ENCODE measurements at regions not wholly inside any gene's neighbourhood (a gene's known extent, or its start where the extent isn't known, plus 50 kb on each side); places are given as distances from the start of the nearest gene placed in this dataset.

DNA sequence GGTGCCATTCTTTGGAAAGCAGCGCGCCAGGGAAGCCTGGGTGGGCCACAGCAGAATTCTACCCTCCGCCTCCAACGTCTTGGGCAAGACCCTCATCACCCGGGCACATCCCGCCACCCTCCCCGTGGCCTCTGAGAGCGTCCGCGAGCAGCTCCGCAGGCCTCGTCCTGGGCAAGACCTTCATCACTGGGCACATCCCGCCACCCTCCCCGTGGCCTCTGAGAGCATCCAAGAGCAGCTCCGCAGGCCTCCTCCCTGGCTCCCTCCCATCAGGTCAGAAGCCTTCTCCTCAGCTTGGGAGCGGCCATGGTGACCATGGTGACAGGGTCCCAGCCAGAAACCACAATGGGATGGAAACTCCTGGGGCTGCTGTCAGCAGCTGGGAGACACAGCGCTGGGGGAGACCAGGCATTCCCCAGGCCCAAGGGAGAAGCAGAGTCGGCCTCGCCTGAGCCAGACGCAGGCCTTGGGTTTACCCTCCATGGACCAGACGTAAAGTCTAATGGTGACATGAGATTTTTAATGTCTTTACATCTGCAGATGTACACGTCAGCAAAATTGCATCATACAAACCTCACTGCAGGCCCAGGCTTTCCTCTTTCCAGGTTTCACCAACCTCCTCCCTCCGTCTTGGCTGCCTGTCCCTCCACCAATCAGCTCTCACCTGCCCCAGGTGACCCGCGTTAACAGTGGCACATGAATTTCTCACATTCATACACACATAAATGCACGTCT, 55.1 kb upstream of the PPP2R2D start:
- Histone ChIP-seq H3K27me3 (no peaks in the 10 kb centered on the region), H3K36me3 (no peaks in the 10 kb centered on the region), H3K9me3 (no peaks in the 10 kb centered on the region), H3K4me3 (ENCODE audit: low read depth, low read length) (no peak overlapping the region), H3K4me1 (no peaks in the 10 kb centered on the region)
- peak; percentile 1 for DNase-seq
- TF ChIP-seq, protein P1, sequence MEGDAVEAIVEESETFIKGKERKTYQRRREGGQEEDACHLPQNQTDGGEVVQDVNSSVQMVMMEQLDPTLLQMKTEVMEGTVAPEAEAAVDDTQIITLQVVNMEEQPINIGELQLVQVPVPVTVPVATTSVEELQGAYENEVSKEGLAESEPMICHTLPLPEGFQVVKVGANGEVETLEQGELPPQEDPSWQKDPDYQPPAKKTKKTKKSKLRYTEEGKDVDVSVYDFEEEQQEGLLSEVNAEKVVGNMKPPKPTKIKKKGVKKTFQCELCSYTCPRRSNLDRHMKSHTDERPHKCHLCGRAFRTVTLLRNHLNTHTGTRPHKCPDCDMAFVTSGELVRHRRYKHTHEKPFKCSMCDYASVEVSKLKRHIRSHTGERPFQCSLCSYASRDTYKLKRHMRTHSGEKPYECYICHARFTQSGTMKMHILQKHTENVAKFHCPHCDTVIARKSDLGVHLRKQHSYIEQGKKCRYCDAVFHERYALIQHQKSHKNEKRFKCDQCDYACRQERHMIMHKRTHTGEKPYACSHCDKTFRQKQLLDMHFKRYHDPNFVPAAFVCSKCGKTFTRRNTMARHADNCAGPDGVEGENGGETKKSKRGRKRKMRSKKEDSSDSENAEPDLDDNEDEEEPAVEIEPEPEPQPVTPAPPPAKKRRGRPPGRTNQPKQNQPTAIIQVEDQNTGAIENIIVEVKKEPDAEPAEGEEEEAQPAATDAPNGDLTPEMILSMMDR (IDR thresholded peaks at IDR 0.05; ENCODE audit: low read depth, low read length), result no peak

DNA sequence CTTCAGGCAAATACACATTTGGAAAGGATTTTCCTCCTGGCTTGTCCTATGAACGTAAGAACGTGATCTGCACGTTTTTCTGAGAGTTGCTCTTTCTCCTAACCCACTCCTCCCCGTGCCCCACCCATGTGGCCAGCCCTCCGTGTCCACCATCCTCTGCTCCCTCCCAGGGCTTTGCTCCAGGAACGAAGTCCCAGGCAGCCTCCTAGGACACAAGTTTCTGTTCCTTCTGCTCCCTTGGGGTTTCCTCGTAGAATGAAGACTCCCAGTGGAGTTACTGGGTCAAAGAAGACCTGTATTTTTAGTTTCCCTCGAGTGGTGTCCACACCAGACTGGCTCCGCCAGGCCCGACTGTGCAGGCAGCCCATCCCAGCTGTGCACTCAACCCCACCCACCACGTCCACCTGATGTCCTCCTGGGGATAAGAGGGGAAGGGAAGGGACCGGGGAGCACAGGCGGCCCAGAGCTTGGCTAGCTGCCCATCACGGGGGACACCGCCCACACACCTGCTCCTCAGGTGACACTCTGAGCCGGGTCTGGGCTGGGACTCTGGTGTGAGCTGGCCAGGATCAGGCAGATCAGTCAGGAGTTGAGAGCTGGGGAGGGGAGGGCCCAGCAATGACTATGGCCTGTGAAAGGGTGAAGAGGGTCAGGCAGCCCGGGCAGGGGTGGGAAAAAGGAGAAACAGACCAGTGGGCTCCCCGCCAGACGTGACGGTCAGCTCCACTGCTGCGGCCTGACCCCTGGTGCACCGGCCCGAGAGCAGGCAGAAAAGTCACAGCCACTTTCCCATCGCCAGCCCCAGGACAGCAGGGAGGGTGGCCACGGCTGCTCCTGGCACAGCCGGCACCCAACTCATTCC, 54.3 kb upstream of the PPP2R2D start:
- TF ChIP-seq, protein P1 (IDR thresholded peaks at IDR 0.05; ENCODE audit: low read depth, low read length), result no peak
- Histone ChIP-seq H3K9me3 (no peaks in the 10 kb centered on the region), H3K27me3 (no peaks in the 10 kb centered on the region), H3K36me3 (no peaks in the 10 kb centered on the region), H3K4me3 (ENCODE audit: low read depth, low read length) (no peak overlapping the region), H3K4me1 (no peaks in the 10 kb centered on the region)
- DNase-seq, result peak; percentile 2

DNA sequence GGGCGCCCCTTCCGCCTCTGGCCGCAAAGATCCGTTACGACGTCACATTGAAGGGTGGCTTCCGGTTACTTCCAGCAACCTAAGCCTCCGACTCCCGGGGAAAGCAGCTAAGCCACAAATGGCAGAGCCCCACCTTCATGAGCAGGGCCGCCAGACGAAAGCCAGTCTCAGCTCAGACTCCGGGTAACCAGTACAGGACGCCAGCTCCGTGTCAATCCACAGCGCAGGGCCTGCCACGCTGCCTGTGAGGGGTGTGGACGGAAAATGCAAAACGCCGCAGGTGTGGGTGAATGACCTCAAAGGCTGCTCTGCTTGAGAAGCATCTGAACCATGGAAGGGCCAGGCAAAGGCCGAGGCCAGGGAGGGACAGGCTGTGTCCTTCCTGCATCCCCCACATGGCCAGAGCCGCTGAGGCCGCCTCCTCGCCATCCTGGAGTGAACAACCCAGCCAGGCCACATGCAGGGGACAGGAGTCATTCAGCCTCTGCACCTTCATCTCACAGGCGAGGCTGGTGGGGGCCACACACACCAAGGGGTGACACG, 53.5 kb upstream of the PPP2R2D start:
- TF ChIP-seq, protein P1 (IDR thresholded peaks at IDR 0.05; ENCODE audit: low read depth, low read length), result no peak
- no peaks in the 10 kb centered on the region for H3K9me3 ChIP-seq
- DNase-seq, result peak; percentile 1
- no peaks in the 10 kb centered on the region for H3K36me3 ChIP-seq
- H3K27me3 ChIP-seq, result no peaks in the 10 kb centered on the region
- H3K4me3 ChIP-seq (ENCODE audit: low read depth, low read length), result no peak overlapping the region
- H3K4me1 ChIP-seq, result no peaks in the 10 kb centered on the region

DNA sequence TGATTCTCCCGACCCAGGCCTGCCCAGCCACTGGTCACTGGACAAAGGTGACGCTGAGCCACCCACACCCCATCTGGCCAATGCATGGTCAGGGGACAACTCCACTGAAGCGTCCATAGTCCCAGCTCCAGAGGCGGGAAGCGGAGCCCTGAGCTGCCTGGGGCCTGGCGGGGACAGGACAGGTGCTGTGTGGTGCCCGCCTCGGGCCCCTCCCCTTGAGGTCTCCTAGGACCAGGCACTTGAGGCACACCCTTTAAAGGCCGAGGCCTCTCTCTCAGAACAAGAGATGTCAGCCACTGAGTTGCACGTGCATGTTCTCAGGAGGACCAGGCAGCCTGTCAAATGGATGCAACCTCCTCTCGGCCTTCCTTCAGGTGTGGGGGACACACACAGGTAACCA, 52.5 kb upstream of the PPP2R2D start:
- no peaks in the 10 kb centered on the region for H3K9me3 ChIP-seq
- TF ChIP-seq, protein P1 (IDR thresholded peaks at IDR 0.05; ENCODE audit: low read depth, low read length), result no peak

DNA sequence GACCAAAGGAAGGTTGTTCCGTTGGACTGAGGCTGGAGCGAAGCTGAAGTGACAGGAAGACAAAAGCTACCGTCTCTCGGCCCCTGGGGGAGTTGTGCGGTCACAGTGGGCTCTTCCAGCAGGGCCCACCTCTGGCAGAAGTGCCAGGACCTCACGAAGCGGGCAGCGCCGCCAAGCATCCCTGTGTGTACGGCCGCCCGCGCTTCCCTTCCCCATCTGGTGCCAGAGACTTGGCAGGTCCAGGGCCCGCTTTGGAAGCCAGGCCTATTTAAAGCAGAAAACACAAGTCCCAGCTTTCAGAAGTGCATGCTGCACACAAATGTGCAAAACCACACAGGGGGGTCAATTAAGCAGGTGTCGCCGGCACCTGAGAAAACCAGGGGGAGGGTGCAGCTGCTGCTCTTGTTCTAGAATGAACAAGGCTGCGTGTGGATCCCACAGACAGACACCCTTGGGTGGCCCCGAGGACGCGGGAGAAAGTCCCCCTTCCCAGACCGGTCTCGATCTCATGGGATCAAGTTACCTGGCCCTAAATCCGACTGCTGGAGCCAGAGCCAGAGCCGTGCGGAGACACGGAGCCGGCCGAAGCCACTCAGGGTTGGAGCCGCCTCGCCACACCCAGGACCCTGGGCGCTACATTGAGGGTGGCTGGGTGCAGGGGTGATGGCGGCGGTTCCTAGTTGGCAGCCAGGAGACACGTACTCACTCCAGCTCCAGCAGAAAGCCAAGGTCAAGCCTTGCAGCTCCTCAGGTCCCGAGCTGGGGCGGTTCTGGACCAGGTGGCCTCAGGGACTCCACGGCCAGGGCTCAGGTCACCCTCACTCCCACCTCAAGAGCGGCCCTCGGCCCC, 51.8 kb upstream of the PPP2R2D start:
- no peaks in the 10 kb centered on the region for H3K4me1 ChIP-seq
- peak; percentile 3 for DNase-seq
- no peaks in the 10 kb centered on the region for H3K36me3 ChIP-seq
- H3K4me3 ChIP-seq (ENCODE audit: low read depth, low read length), result no peak overlapping the region
- no peaks in the 10 kb centered on the region for H3K27me3 ChIP-seq
- TF ChIP-seq, protein P1 (IDR thresholded peaks at IDR 0.05; ENCODE audit: low read depth, low read length), result no peak
- H3K9me3 ChIP-seq, result no peaks in the 10 kb centered on the region

More for the DNA sequence above, 52.5 kb upstream of the PPP2R2D start:
- peak; percentile 1 for DNase-seq
- no peak overlapping the region for H3K4me3 ChIP-seq (ENCODE audit: low read depth, low read length)
- no peaks in the 10 kb centered on the region for H3K27me3 ChIP-seq
- H3K4me1 ChIP-seq, result no peaks in the 10 kb centered on the region
- H3K36me3 ChIP-seq, result no peaks in the 10 kb centered on the region

All from BE2C (cell line).